ENCODE measurements at regions not wholly inside any gene's neighbourhood (a gene's known extent, or its start where the extent isn't known, plus 50 kb on each side); places are given as distances from the start of the nearest gene placed in this dataset.

GRCh38 chr16:85557083-85557970 is 55.8 kb upstream of the GSE1 start:
- DNase-seq (ENCODE audit: low read depth in 2 of 2), result no peak

- DNase-seq (ENCODE audit: low read depth in 2 of 2), result no peak
These were observed 55.0 kb upstream of the GSE1 start for GRCh38 chr16:85557971-85558657.

- no peak for DNase-seq (ENCODE audit: low read depth in 2 of 2)
These were observed 52.2 kb upstream of the GSE1 start for GRCh38 chr16:85560932-85561247.

GRCh38 chr16:85561248-85562092 is 51.7 kb upstream of the GSE1 start:
- DNase-seq (ENCODE audit: low read depth in 2 of 2), result no peak

- DNase-seq (ENCODE audit: low read depth in 2 of 2), result no peak
These were observed 50.9 kb upstream of the GSE1 start for GRCh38 chr16:85562093-85562786.

- no peak for DNase-seq (ENCODE audit: low read depth in 2 of 2)
These were observed 50.1 kb upstream of the GSE1 start for GRCh38 chr16:85563034-85563433.

Data from fibroblast of skin of left biceps (primary cell).